SH-SY5Y (cell line): ENCODE measurements at regions not wholly inside any gene's neighbourhood (a gene's known extent, or its start where the extent isn't known, plus 50 kb on each side); places are given as distances from the start of the nearest gene placed in this dataset.

ENCODE experiments used
- GATA2 ChIP-seq: IDR thresholded peaks from 2 replicates; pipeline ENCODE4 v1.6.1; 2011; ENCODE audit warnings: mild to moderate bottlenecking, low read depth, low read length
- GATA3 ChIP-seq: IDR thresholded peaks from 2 replicates; pipeline ENCODE4 v1.6.1; 2011; ENCODE audit warnings: low read depth, mild to moderate bottlenecking, low read length, moderate library complexity

GRCh38 chr3:176554264-176554663 is 643.0 kb downstream of the TBL1XR1 start:
- no peak for TF ChIP-seq GATA2
- no peak for TF ChIP-seq GATA3
